D341Med (cell line): ENCODE measurements at regions not wholly inside any gene's neighbourhood (a gene's known extent, or its start where the extent isn't known, plus 50 kb on each side); places are given as distances from the start of the nearest gene placed in this dataset.

Experiments
- DNase-seq: peaks from one replicate; pipeline ENCODE4 v3.0.0; 2012; ENCODE audit warnings: low spot score

DNA sequence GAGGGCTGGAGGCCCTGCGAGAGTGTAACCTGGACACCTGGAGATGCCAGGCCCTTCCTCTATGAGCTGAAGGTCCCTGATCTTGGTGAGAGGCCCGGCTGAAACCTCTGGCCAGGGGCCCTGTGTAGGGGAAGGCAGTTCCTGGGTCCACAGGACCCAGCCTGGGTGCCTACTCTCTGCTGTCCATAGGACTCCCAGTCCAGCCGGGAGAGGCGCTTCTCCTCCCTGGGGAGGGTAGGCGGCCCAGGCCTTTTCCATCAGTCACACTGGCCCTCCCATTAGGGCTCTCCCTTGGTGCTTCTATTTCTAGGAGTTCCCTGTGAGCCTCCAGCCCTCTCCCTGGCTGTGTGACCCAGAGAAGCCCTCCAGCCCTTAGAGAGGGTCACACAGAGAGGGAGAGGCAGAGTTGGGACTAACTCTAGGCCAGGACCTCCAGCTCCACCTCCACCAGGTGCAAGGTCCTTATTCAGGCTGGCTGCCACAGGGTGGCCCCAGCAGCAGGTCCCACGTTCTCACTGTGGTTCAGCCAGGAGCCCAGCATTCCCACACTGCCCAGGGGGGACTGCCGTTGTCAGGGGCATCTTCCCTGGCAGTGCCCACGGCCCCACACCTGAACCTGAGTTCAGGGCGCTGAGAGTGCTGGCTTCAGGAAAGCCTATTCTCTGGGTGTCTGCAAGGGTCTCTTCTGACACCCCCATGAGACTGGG is 146.8 kb downstream of the SMAD6 start:
- peak; percentile 11 for DNase-seq

DNA sequence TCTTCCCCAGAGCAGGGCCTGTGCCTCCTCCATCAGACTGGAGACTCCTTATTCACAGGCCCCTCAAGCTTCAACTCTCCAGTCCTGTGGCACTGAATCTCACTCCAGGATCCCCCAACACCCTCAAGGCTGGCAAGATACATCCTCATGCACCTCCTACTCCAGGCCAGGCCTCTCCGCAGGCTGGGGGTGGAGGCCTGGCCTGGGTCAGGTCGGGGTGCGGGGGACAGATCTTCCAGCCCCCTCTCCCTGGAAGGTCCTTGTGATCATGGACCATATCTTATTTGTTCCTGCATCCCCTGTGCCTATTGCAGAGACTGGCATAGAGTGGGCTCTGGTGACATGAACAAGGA is 147.3 kb downstream of the SMAD6 start:
- peak; percentile 8 for DNase-seq

DNA sequence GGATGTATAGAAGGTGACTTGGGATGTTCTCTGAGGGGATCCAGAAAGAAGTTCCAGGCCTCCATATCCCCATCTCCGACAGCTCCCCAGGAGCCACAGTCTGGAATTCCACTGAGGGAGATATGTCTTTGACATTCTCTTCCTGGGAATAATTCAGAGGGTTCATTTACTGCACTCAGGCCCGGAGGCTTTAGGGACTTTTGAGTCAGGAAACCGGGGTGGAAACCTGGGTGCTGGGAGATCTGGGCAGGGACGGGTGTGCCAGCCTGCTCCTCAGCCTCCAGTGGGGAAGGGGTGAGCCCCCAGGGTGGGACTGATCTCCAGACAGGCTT is 147.7 kb downstream of the SMAD6 start:
- DNase-seq, result peak; percentile 18

DNA sequence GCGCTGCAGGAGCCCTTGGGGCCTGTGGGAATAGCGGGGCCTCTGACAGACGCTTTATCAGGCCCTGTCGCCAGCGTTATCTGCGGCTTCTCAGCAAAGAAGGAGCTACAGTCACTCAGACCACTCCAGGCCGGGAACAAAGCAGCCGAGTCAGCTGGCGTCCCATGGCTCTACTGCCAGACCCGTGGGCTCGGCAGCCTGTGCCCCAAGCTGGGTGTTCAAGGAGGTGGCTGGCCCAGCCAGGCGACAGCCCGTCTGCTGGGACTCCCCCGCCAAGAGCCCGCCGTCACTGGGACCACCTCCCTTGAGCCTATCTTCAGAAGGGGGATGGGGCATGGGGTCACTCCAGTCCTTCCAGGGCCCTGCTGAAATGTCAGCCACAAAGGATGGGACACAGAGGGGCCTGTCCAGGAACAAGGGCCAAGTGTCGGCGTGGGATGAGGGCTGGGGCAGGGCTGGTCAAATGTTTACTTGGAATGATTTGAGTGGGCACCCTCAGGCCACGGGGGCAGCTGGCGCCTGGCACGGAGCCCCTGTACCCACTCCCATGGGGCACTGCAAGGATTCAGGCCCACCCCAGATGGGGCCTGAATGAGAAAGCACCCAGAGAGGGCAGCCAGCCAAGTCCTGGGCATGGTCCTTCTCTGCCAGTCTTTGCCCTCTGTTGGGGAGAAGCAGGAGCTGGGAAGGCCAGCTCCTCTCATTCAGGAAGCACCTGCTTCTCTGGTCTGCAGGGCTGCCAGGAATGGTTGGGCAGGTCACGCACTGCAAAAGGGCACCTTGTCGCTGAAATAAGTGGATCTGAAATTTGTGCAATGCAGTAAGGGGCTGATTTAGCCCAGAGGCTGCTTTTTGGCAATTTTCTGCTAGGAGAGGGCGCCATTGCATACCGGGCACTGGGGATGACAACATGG is 148.3 kb downstream of the SMAD6 start:
- DNase-seq, result peak; percentile 36

DNA sequence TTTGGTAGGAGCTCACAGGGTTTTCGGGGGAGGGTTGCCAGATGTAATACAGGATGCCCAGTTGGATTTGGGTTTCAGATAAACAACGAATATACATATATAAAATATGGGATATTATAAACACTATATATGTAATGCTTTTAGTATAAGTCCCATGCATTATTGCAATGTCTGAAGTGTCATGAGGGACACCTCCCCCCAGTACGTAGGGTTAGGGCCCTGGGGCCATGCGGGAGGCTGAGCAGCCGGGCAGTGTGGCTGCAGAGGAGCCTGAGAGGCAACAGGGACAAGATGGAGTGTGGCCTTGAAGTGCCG is 148.9 kb downstream of the SMAD6 start:
- no peak for DNase-seq

DNA sequence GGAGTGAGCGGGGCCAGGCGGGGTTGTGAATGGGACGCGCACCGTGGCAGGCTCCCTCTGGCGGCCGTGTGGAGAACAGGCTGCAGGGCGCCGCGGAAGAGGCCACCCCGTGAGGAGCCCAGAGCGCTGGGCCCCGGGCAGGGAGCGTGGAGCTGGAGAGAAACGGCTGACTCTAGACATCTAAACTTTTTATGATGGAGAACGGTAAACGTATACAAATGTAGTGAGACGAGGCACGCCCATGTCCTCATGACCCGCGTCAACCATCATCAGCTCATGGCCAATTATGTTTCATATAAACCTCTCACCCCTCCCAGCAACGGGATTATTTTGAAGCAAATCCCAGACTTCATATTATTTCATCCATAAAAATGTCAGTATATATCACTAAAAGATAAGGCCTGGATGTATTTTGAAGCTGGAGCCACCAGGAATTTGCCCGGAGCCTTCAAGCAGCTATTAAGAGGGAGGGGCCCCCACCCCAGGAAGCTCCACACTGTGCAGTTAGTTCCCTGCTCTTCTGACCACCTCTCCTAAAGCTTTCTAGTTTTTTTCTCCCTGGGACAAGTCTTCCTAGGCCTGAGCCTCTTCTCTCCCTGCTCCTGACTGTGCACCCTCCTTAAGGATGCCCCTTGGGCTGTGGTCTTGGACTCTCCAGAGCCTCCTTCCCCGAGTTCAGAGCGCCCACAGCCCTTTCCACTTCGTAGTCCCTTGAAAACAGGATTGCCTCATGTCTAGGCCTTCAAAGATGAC is 149.5 kb downstream of the SMAD6 start:
- DNase-seq, result peak; percentile 95

DNA sequence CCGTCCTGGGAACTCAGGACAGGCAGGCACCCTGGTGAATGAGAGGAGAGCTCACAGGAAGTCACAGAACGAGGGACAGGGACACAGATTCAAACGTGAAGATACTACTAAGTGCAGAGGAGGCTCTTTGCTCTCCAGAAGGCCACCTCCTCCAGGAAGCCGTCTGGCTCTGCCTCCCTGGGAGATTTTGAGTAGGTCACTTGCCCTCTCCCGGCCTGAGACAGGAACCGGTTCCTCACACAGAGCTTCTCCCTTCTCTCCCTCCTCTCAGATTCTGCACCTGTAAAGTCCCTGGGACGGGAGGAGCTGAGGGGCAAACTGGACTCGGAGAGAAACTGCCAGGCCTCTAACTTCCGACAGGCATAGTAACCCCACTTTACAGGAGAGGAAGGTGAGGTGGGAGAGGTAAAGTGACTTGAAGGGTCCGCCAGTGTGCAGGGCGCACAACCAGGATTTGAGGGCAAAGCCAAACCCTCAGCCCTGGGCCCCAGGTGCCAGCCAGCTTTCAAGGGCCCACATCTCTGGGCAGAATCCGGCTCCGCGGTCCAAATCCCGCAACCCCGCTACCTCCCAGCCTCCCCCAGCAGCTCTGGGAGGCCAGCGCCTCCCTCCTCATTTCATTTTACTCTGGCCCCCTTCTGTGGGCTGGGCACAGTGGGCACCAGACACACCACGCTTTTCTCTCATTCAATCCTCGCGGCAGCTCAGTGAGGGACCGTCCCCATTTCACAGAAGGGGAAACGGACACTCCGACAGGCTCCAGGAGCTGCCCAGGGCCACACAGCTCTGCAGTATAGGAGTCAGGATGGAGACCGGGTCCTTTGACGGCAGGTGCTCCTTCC is 150.2 kb downstream of the SMAD6 start:
- DNase-seq, result peak; percentile 26

DNA sequence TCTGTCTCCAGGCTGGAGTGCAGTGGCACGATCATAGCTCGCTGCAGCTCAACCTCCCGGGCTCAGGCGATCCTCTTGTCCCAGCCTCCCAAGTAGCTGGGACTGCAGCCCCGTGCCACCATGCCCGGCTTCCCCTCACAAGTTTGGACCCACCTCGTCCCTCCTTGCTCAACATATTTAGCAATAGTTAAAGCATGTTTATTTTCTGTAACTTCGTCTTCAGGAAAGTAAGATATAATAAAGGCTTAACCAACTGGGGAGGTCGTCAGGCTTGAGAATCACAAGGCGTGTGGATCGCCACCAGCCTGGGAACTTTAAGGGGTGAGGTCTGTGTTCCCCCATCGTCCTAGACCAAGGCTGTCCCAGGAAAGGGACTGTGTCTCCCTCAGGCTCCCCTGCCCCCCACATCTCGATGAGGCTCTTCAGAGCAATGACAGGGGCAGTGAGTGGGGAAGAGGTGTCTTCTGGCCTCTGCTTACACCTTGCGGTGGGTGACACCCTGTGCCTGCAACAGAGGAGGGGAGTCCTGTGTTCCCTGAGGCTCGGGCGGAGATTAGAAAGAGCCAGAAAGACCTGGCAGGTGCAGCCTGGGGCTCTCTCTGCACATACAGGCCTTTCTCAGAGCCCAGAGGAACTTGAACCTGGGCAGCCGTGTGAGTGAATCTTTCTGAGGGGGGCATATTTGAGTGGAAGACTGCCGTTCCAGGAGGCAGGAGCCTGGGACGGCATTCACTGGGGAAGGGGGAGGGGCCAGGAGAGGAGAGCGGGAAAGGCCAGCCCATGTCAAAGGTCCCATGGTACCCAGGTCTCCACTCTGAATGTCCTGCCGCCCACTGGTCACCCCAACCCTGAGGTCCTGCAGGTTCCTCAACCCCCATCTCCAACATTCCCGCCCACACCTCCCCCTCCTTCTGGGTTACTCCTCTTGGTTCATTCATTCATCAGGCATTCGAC is 152.3 kb downstream of the SMAD6 start:
- peak; percentile 19 for DNase-seq

DNA sequence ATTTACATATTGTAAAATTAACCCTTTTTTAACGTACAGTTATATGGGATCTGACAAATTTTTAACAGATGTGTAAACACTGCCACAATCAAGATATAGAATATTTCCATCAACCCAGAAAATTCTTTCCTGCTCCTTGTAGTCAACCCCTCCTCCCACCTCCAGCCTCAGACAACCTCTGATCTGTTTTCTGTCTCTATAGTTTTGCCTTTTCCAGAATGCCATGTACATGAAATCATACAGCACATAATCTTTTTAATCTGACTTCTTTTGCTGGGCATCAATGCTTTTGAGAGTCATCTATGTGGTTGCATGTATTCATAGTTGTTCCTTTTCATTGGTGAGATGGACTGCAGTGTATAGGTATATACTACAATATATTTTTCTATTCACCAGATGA is 153.0 kb downstream of the SMAD6 start:
- no peak for DNase-seq

DNA sequence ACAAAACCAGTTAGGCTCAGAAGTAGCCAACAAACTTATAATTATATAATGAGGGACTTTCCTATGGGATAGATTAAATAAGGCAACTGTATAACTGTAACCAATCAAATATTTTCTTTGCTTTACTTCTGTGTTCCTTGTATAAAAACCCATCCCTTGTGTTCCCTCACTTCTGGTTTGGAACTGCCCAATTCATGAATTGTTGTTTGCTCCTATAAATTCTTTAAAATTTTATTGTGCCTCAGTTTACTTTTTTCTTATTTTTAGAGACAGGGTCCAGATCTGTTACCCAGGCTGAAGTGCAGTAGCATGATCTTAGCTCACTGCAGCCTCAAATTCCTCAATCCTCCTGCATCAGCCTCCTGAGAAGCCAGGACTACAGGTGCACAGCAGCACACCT is 155.7 kb downstream of the SMAD6 start:
- DNase-seq, result no peak

DNA sequence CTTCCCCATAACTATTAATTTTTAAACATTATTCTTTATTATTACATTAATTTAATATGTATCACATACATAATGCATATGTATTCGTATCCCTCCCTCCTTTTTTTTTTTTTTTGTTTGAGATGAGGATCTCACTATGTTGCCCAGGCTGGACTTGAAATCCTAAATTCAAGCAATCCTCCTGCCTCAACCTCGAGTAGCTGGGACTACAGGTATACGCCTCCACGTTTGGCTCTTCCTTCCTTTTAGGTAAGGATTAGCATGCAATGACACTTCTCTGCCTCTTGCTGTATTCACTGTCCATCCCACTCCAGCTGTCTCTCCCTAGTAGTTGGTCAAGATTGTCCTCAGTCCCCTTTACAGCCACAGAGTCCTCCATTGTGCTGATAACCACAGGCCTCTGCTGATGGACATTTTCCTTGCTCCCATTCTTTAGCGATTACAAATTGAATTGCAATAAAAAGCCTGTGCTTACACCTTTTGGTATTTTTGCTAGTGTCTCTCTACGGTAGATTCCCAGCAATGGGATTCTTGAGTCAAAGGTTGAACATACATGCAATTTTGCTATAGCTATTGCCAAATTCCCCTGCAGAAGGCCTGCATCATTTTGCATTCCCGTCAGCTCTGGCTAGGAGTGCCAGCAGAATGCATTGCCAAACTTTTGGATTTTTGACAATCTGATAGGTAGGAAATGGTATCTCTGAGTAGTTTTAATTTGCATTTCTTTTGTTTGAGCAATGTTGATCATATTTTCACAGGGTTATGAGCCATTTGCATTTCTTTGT is 156.6 kb downstream of the SMAD6 start:
- no peak for DNase-seq

DNA sequence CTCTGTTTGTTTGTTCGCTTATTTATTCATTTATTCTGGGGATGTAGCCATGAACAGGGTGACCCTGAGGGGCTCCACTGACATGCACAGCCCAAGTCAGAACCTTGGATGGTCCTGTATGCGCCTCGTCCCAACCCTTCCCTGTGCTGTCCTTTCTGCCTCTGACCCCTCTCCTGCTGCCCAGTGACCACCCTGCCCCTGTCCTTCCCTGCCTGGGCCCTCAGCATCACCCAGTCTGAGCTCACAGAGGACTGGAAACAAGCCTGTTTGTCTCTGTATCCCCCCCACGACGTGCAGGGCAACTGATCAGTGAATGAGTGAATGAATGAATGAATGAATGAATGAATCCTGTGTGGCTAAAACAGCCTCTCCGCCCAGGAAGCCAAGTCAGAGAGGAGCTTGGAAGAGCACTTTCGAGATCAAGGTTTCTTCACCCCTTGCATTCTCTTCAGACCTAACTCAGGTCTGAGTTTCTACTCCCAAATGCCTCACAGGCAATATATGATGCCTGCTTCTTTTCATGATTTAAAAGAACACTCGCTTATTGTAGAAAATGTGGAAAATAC is 157.7 kb downstream of the SMAD6 start:
- peak; percentile 4 for DNase-seq

DNA sequence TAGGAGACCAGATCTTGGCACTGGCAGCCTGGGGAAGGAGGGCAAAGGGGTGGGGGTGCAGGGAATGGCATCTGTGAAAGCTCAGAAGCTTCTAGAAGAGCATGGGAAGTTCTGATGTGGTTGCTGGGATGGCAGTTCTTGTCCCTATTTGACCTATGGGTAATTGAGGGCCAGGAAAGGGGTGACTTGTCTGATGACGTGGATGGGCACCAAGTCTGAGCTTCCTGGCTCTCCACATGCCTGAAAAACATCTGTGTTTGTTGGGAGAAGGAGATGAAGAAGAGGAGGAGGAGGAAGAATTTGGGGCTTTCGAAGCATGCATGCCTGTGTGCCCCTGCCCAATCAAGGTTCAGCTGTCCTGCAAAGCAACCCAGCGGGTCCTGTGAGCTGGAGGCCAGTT is 158.8 kb downstream of the SMAD6 start:
- no peak for DNase-seq

DNA sequence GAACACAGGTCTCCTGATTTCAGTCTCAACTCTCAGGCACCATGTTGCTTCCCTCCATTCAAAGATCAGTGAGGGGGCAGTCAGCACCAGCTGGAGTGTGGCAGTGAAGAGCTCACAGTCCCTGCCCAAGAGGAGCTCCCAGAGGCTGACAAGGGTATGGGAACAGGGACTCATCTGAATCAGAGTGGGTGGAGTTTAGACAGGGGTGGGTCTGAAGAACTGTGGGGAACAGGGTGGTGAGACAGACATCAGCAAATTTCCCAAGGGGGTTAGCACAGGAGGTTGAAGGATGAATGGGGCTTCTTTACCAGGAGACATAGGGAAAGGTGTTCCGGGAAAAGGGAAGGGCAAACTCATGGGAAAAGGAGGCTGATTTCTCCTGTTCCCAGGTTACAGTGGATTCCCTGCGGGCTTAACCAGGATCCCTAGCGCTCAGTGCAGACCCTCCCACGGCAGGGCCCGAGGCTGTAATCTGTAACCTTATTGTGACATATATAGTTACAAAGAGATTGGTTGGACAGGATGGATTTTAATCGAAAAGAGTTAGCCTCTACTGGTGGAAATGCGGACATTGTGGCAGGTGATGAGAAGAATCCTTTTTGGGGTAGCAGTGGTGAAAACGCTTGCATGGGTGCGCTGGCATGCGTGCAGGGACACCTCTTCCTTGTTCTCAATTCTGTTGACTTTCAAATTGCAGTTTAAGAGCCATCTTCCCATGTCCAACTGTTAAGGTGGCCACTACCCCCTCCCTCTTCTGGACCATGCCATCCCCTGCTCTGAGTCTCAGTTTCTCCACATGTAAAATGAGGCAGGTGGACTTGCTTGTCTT is 160.3 kb downstream of the SMAD6 start:
- peak; percentile 17 for DNase-seq

DNA sequence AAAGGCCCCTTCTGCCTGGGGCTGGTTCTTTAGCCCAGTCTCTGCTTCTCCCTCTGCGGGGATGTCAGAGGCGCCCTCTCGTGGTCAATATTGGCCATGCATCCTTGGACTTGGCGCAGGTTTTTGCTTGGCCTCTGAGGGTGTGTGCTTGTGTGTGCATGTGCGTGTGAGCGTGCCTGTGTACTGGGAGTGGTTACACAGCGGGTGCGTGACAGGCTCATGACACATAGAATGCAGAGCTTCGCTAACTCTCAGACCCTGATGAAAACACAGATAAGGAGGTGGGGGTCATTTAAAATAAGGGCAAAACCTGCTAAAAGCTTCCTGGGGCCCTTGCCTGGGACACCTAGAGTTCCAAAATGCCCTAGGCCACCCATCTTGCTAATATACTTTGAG is 160.9 kb downstream of the SMAD6 start:
- DNase-seq, result peak; percentile 85

DNA sequence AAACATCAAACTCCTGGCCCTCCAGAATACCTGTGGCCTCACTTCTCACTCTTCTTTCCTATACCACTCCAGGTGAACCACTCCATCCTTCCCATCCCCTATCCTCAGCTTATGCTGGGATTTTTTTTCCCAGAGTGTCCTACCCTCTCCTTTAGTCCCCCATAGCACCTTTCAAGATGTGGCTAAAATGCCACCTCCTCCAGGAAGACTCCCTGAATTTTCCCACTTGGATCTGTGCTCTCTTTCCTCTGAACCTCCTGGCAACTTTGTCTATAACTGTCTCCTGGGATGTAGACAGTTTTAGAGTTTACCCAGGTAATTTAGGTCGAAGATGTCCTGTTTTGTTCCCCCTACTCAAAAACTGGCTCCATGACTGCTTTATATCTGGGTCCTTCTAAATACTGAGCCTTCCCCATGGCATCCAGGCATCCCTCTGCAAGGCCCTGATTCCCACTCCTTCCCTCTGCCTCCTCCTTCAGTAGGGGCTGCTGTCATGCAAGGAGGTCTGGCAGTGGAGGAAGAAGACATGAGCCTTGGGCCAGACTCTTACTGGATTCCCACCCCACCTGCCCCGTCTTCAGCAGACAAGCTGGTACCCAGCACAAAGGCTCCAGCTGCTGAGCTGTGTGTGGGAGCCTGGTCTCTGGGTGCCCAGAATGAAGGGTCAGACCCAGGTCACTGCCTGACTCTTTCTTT is 161.5 kb downstream of the SMAD6 start:
- DNase-seq, result peak; percentile 9

DNA sequence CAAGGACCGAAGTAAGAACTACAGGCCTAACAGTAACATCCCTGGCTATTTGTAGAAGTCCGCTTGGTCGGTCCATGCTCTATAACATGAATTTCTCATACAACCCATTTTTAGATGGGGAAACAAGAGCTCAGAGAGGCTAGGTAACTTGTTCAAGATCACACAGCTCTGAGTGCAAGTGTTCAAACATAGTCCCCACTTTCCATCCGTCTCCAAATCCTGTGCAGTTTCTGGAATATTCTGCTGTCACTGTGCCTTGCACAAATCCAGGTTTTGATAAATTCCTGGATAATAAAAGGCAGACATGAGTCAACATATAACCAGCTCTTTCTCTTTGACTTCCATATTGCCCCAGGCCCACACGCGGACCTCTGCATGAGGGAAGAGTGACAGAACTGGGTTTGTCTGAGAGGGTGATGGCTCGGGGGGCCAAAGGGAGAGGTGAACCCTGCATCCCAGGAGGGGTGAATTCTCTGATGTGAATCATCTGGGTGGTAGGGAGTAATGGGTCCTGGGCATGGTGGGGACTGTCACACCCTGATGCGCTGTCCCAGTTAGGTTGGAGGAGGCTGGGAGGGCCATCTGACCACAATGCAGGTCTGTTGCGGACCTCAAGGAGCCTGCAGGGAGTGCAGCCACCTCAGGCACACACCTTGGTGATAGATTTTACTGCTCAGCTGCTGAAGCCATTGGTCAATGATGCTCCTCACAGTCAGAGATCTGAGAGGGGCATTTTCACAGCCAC is 162.2 kb downstream of the SMAD6 start:
- DNase-seq, result no peak

DNA sequence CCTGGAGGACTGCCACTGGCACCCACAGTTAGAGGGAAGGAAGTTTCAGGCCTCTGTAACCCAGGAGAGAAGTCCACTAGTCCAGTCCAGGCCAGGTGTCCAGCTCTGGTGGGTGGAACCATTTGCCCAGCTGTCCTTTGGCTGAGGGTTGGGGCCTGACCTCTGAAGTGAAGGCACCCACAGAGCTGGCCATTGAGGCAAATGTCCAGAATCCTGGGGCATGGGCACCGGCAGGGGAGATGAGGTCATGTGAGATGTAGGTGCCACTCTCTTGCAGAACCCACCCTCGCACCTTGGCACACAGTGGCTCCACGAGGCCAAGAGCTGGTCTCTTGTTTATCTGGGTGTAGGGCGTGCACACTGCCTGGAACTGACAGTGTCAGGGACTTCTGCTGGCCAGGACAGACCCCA is 162.8 kb downstream of the SMAD6 start:
- peak; percentile 8 for DNase-seq
